ENCODE measurements at regions not wholly inside any gene's neighbourhood (a gene's known extent, or its start where the extent isn't known, plus 50 kb on each side); places are given as distances from the start of the nearest gene placed in this dataset.

- Histone ChIP-seq H3K4me1 (no peaks in the 10 kb centered on the region), H3K27ac (no peak overlapping the region), H3K9me3 (peaks cover 0 to 9% (median 0%) of the 10 kb centered on the region in 3 donors), H3K36me3 (no peaks in the 10 kb centered on the region), H3K4me3 (no peak overlapping the region), H3K27me3 (no peaks in the 10 kb centered on the region)
- no peak for TF ChIP-seq CTCF (IDR thresholded peaks at IDR 0.05)
- no peak for DNase-seq
- intact Hi-C loops (cut with DNase I; ENCODE audit: low total_unique reads), result no loop called here
Observed at GRCh38 chr5:23613566-23613965, 106.2 kb downstream of the PRDM9 start.

GRCh38 chr5:23614422-23614821, 107.0 kb downstream of the PRDM9 start:
- Histone ChIP-seq H3K4me3 (no peak overlapping the region), H3K4me1 (no peaks in the 10 kb centered on the region), H3K36me3 (no peaks in the 10 kb centered on the region), H3K9me3 (peaks cover 0 to 9% (median 0%) of the 10 kb centered on the region in 3 donors), H3K27ac (no peak overlapping the region), H3K27me3 (no peaks in the 10 kb centered on the region)
- intact Hi-C loops (cut with DNase I; ENCODE audit: low total_unique reads), result no loop called here
- DNase-seq, result no peak
- no peak for TF ChIP-seq CTCF (IDR thresholded peaks at IDR 0.05)

GRCh38 chr5:23626961-23627360, 119.6 kb downstream of the PRDM9 start:
- Histone ChIP-seq H3K9me3 (no peaks in the 10 kb centered on the region), H3K4me3 (no peak overlapping the region), H3K36me3 (no peaks in the 10 kb centered on the region), H3K4me1 (no peaks in the 10 kb centered on the region), H3K27me3 (no peaks in the 10 kb centered on the region), H3K27ac (no peak overlapping the region)
- intact Hi-C loops (cut with DNase I; ENCODE audit: low total_unique reads), result no loop called here
- no peak for TF ChIP-seq CTCF (IDR thresholded peaks at IDR 0.05)
- DNase-seq, result no peak

GRCh38 chr5:23627976-23628375, 120.6 kb downstream of the PRDM9 start:
- no peak for TF ChIP-seq CTCF (IDR thresholded peaks at IDR 0.05)
- Histone ChIP-seq H3K9me3 (no peaks in the 10 kb centered on the region), H3K27ac (no peak overlapping the region), H3K4me3 (no peak overlapping the region), H3K36me3 (no peaks in the 10 kb centered on the region), H3K27me3 (no peaks in the 10 kb centered on the region), H3K4me1 (no peaks in the 10 kb centered on the region)
- no peak for DNase-seq
- intact Hi-C loops (cut with DNase I; ENCODE audit: low total_unique reads), result no loop called here

- H3K27ac ChIP-seq, result no peak overlapping the region
- H3K27me3 ChIP-seq, result no peaks in the 10 kb centered on the region
- intact Hi-C loops (cut with DNase I; ENCODE audit: low total_unique reads), result no loop called here
- H3K9me3 ChIP-seq, result no peaks in the 10 kb centered on the region
- no peaks in the 10 kb centered on the region for H3K4me1 ChIP-seq
- no peak for TF ChIP-seq CTCF (IDR thresholded peaks at IDR 0.05)
- DNase-seq, result no peak
- no peaks in the 10 kb centered on the region for H3K36me3 ChIP-seq
- no peak overlapping the region for H3K4me3 ChIP-seq
Observed at GRCh38 chr5:23629396-23629795, 122.0 kb downstream of the PRDM9 start.

All from tibial artery (tissue), 4 donors.